HG03159 (cell line): ENCODE measurements at regions not wholly inside any gene's neighbourhood (a gene's known extent, or its start where the extent isn't known, plus 50 kb on each side); places are given as distances from the start of the nearest gene placed in this dataset.

ENCODE experiments used
- ATAC-seq: cut with Tn5 transposase; IDR thresholded peaks from one replicate; pipeline ENCODE4 v1.9.1; 2021; ENCODE audit warnings: mild to moderate bottlenecking, moderate library complexity; ENCODE audit not compliant: unreplicated experiment

DNA sequence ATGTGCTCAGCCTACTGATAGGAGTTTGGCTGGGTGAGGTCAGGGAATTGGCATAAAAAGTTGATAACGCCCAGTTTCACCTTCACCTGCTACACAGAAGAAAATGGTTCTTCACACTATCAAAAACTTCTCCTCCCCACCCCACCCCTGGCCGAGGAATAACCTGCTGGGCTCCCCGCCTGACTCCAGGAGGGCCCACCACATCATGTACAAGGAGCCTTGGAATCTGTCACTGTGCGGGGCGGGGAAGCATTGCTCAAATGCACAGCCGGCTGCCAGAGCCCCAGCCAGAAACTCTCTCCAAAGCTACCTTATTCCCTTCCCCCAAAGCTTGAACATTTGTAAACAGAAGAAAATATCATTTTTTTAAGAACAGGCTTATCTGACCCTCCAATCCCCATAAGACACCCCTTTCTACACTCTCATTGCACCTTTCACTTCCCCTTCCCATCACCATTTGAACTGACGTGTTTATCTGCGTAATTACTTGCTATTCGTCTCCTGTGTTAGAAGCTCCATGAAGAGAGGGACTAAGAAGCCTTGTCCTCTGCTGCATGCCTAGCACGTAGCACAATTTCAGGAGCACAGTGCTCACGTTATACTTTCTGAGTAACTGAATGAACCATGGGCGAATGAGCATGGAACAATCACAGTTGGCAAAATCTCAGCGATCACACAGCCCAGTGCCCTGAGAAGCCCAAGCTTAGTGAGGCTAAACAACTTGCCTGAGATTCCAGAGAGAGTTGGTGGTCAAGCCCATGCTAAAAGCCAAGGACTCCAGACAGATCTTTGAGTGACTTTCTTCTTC, 82.9 kb downstream of the HES1 start:
- no peak for ATAC-seq

GRCh38 chr3:194219826-194220410, 84.0 kb downstream of the HES1 start:
- no peak for ATAC-seq

GRCh38 chr3:194220901-194221326, 85.0 kb downstream of the HES1 start:
- no peak for ATAC-seq

- no peak for ATAC-seq
These were observed 85.4 kb downstream of the HES1 start for GRCh38 chr3:194221336-194221735.

- ATAC-seq: no peak
These were observed 88.0 kb downstream of the HES1 start for GRCh38 chr3:194223951-194224350.

DNA sequence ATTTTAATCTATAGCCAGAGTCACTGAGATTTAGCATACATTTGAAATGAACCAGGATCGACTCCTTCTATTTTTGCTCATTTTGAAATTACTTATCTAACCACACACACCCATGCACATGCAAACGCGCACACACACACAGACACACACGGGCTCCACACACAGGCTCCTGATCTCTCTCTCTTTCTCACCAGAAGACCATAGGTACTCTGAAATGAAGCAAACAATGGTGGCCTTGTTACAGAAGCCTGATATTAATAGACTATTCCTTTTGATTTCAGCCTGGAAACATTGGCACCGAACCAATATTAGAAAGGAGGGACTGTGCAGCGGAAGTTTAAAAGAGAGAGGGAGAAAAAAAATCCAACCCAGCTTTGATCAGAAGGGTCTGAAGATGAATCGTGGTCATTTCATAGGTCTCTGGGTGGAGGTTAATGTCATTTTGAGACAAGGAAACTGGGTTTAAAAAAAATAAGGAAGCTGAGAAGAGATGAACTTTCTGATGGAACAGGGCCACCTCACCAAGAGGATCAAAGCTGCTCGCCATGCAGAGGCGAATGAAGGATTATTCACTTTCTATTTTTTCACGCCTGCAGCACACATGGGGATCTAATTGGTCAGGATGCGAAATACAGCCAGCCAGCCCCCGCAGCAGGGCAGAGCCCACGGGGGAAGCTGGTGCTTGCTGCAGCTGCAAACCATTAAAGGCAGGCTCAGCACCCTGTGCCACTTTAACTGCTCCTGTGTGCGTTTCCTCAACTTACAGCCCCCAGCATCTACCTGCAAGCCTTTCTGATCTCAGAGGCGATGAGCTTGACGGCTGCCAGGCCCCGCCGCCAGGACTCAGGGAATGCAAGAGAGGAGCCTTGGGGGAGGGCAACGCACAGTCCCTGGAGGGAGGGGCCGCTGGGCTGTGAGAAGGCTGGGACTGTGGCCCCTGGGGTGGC, 88.8 kb downstream of the HES1 start:
- ATAC-seq: no peak

- ATAC-seq: no peak
These were observed 89.5 kb downstream of the HES1 start for GRCh38 chr3:194225418-194225812.

DNA sequence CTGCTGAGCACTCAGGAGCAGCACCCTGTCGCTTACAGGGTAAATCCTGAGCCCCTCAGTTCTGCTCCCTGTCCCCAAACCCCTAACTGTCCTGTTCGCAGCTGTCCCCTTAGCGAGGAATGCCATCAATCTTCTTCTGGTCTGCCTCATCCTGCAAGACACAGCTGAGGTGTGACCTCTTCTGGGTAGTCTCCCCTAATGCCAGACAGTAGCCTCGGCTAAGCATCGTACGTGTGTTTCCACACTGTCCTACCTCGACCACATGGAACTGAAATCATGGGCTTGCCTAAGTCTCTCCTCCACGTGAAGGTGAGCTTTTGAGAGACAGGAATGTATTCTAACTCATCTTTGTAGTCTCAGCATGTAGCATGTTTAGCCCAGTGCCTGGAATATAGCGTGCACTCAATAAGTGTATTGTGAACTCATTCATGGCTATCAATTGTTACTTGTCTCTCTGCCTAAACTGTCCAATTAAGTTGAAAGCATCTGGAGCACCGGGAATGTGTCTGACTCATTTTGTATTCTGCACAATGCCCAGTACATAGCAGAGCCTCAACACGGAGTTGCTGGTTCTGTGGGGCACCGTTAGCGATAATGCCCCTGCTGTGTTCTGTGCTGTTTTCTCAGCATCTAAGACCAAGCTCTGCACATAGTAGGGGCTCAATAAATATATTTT, 90.2 kb downstream of the HES1 start:
- no peak for ATAC-seq

- ATAC-seq: no peak
These were observed 96.2 kb downstream of the HES1 start for GRCh38 chr3:194231929-194232832.

DNA sequence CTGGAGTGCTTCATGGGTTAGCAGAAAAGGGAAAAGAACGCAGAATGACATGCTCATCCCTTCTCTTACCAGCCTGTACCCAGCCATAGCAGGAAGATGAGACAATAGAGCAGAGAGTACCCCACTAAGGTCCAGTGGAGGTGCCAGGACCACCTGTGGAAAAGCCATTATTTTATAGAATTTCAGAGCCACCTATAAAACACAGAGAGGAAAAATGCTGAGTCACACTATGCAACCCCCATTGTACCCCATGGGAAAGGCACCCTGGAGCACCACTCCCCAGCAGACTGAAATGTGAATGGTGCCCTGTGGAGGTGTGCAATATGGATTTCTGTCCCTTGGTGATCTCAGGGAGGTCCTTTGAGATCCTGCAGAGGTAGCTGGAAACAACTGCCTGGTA, 97.2 kb downstream of the HES1 start:
- no peak for ATAC-seq

GRCh38 chr3:194235160-194235559, 99.2 kb downstream of the HES1 start:
- no peak for ATAC-seq

DNA sequence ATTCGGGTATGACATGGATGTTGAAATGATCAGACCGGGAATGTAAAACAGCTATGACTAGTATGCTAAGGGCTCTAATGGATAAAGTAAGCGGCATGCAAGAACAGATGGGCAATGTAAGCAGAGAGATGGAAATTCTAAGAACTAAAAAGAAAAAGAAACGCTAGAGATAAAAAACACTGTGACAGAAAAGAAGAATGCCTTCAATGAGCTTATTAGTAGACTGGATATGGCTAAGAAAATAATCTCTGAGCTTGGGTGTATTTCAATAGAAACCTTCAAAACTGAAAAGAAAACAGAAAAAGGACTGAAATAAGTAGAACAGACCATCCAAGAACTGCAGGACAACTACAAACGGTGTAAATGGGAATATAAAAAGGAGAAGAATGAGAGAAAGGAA, 101.2 kb downstream of the HES1 start:
- no peak for ATAC-seq

- ATAC-seq: no peak
These were observed 104.8 kb downstream of the HES1 start for GRCh38 chr3:194240766-194241165.

DNA sequence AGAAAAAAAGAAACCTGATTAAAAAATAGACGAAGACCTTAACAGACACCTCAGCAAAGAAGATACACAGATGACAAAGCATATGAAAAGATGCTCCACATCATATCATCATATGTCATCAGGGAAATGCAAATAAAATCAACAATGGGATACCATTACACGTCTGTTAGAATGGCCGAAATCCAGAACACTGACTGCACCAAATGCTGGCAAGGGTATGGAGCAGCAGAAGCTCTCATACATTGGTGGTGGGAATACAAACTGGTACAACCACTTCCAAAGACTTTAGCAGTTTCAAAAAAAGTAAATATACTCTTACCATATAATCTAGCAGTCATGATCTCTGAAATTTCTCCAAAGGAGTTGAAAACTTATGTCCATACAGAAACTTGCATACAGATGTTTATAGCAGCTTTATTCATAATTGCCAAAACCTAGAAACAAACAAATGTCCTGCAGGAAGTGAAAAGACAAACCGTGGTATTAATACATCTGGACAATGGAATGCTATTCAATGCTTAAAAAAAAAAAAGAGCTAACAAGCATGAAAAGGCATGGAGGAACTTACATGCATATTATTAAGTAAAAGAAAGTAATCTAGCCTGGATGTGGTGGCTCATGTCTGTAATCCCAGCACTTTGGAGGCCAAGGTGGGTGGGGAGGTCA, 107.4 kb downstream of the HES1 start:
- ATAC-seq: no peak

DNA sequence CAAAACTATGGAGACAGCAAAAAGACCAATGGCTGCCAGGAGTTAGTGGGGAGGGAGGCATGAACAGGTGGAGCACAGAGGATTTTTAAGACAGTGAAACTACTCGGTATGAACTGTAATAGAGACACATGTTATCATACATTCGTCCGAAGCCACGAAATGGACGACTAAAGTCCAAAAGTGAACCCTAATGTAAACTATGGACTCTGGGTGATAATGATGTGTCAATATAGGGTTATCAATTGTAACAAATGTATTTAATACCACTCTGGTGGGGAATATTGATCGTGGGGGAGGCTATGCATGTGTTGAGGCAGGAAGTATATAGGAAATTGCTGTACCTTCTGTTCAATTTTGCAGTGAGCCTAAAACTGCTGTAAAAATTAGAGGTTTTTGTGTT, 107.0 kb downstream of the CPN2 start:
- no peak for ATAC-seq

GRCh38 chr3:194245474-194245873, 105.7 kb downstream of the CPN2 start:
- ATAC-seq: no peak

DNA sequence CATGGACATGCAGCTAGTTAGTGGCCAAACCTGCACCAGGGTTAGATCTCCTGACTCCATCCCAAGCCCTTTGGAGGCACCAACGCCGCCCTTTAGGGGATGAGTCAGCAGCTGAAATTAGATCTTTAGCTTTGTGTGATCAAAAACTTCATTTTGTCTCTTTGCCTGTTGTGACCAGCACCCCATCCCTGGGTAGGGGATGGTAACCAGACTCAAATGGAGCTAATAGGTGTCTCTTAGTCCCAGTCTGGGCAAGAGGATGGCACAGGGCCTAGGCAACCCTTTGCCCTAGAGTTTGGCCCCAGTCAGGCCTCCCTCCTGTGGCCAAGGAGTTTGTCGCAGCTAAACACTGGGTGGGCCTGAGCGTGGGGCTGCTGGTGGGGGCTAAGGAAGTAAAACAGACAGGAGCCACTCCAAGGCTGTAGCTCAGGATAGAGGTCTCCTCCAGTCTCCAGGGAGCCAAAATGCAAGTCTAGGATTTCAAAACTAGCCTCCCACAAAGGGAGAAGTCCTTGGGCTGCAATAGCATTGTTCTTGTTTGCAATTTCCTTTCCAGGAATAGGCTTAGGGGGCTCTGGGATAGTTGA, 105.1 kb downstream of the CPN2 start:
- no peak for ATAC-seq

- no peak for ATAC-seq
These were observed 104.3 kb downstream of the CPN2 start for GRCh38 chr3:194246709-194247349.

GRCh38 chr3:194247350-194247740, 103.8 kb downstream of the CPN2 start:
- ATAC-seq: no peak
